SK-N-SH (cell line): ENCODE measurements at regions not wholly inside any gene's neighbourhood (a gene's known extent, or its start where the extent isn't known, plus 50 kb on each side); places are given as distances from the start of the nearest gene placed in this dataset.

Experiments
- CTCF ChIA-PET: fragments of 300-600, 350-600 bp; formaldehyde crosslinking; extraction: SDS; loops from one replicate; lab custom pipeline; 2021; lab: Yijun Ruan, JAX
- POLR2A ChIA-PET: fragments of 350-600 bp; sonication (Branson Sonifier 250); formaldehyde crosslinking; extraction: SDS; loops from one replicate; lab custom pipeline; 2020; ENCODE audit warnings: antibody characterized with exemption, inconsistent platforms; lab: Yijun Ruan, JAX
- DNase-seq: peaks from one replicate; pipeline ENCODE4 v3.0.0; 2012
- H2AFZ ChIP-seq: fragments of 200-600 bp; sonication (generic); 2 replicates; pipeline ENCODE4 v1.8.1; 2016; ENCODE audit warnings: antibody characterized with exemption, mild to moderate bottlenecking, low read depth
- H3F3A ChIP-seq: fragments of 200-600 bp; sonication (generic); replicated peaks from 2 replicates; pipeline ENCODE3; 2016; ENCODE audit warnings: antibody characterized with exemption, mild to moderate bottlenecking; ENCODE audit not compliant: insufficient read depth
- H3K27ac ChIP-seq, 2 experiments: fragments of 200-500 bp in 1 of 2; fragments of 200-600 bp in 1 of 2; sonication (Bioruptor generic) in 1 of 2; sonication (generic), shearing (Covaris generic) in 1 of 2; 2 replicates each; pipeline versions ENCODE4 v1.5.1 to v1.6.1; 2014 to 2016; ENCODE audit warnings: low read depth in 2 of 2, inconsistent platforms in 1 of 2, low read length in 1 of 2, mild to moderate bottlenecking in 1 of 2, mixed read lengths in 1 of 2
- H3K27me3 ChIP-seq: fragments of 200-600 bp; sonication (generic), shearing (Covaris generic); 2 replicates; pipeline ENCODE4 v1.6.1; 2016; ENCODE audit warnings: mixed run types; ENCODE audit not compliant: insufficient read depth
- H3K36me3 ChIP-seq, 2 experiments: fragments of 200-500 bp in 1 of 2; fragments of 200-600 bp in 1 of 2; sonication (Bioruptor generic) in 1 of 2; sonication (generic) in 1 of 2; replicated peaks in 1 of 2; 2 replicates each; pipeline versions ENCODE3 to v1.5.1; 2014 to 2016; ENCODE audit warnings: low read length in 1 of 2, mild to moderate bottlenecking in 1 of 2; ENCODE audit not compliant: insufficient read depth in 2 of 2, control insufficient read depth in 1 of 2
- H3K4me1 ChIP-seq, 2 experiments: fragments of 200-500 bp in 1 of 2; fragments of 200-600 bp in 1 of 2; sonication (Bioruptor generic) in 1 of 2; sonication (generic), shearing (Covaris generic) in 1 of 2; 2 replicates each; pipeline versions ENCODE4 v1.5.1 to v1.6.1; 2014 to 2016; ENCODE audit warnings: low read depth in 1 of 2, low read length in 1 of 2, mixed run types in 1 of 2; ENCODE audit not compliant: insufficient read depth in 2 of 2, control insufficient read depth in 1 of 2
- H3K4me2 ChIP-seq: fragments of 200-600 bp; sonication (generic), shearing (Covaris generic); 2 replicates; pipeline ENCODE4 v1.6.1; 2017; ENCODE audit warnings: mixed run types
- H3K4me3 ChIP-seq, 2 experiments: fragments of 200-500 bp in 1 of 2; fragments of 200-600 bp in 1 of 2; sonication (Bioruptor generic) in 1 of 2; sonication (generic), shearing (Covaris generic) in 1 of 2; 2 replicates each; pipeline versions ENCODE4 v1.5.1 to v1.8.1; 2014 to 2016; ENCODE audit warnings: low read depth in 2 of 2, inconsistent platforms in 1 of 2, low read length in 1 of 2, mild to moderate bottlenecking in 1 of 2, mixed read lengths in 1 of 2, moderate library complexity in 1 of 2
- H3K79me2 ChIP-seq: fragments of 200-600 bp; sonication (generic); 2 replicates; pipeline ENCODE4 v1.8.1; 2017; ENCODE audit warnings: mild to moderate bottlenecking; ENCODE audit not compliant: insufficient read depth
- H3K9ac ChIP-seq: fragments of 200-600 bp; sonication (generic); 2 replicates; pipeline ENCODE4 v1.6.1; 2017; ENCODE audit warnings: mixed run types
- H3K9me2 ChIP-seq: fragments of 200-600 bp; sonication (generic); 2 replicates; pipeline ENCODE4 v1.6.1; 2017; ENCODE audit warnings: mixed run types
- H3K9me3 ChIP-seq: fragments of 200-600 bp; sonication (generic); 2 replicates; pipeline ENCODE4 v1.6.1; 2017; ENCODE audit warnings: mixed run types, mild to moderate bottlenecking, moderate library complexity
- H4K20me1 ChIP-seq: fragments of 200-600 bp; sonication (generic); 2 replicates; pipeline ENCODE4 v1.6.1; 2017; ENCODE audit warnings: mild to moderate bottlenecking, mixed run types; ENCODE audit not compliant: insufficient read depth
- EZH2phosphoT487 ChIP-seq: fragments of 200-600 bp; sonication (generic); IDR thresholded peaks from 2 replicates; pipeline ENCODE4 v1.6.1; 2017; ENCODE audit warnings: low read depth, mixed run types, mild to moderate bottlenecking, antibody characterized with exemption, moderate library complexity, borderline replicate concordance
- FOXJ3 ChIP-seq: sonication (generic); formaldehyde crosslinking; IDR thresholded peaks from 2 replicates; pipeline ENCODE4 v1.5.1; 2020; ENCODE audit warnings: mild to moderate bottlenecking, missing genetic modification reagents
- GATA2 ChIP-seq: sonication (generic); formaldehyde crosslinking; IDR thresholded peaks from 2 replicates; pipeline ENCODE4 v1.5.0; 2020; ENCODE audit warnings: mild to moderate bottlenecking, missing genetic modification reagents
- JUND ChIP-seq: IDR thresholded peaks from 2 replicates; pipeline ENCODE4 v1.4.0; 2012
- MXI1 ChIP-seq: IDR thresholded peaks from 2 replicates; pipeline ENCODE4 v1.6.1; 2012; ENCODE audit warnings: mild to moderate bottlenecking, low read depth, low read length, improper control_type of control experiment
- PBX3 ChIP-seq: IDR thresholded peaks from 2 replicates; pipeline ENCODE4; 2012
- RXRA ChIP-seq: IDR thresholded peaks from 2 replicates; pipeline ENCODE4 v1.4.0; 2012; ENCODE audit warnings: low read depth, mild to moderate bottlenecking, borderline replicate concordance
- SIN3A ChIP-seq: IDR thresholded peaks from 2 replicates; pipeline ENCODE4 v1.6.1; 2012; ENCODE audit warnings: low read depth, mild to moderate bottlenecking, low read length, moderate library complexity, borderline replicate concordance
- USF1 ChIP-seq: IDR thresholded peaks from 2 replicates; pipeline ENCODE4 v1.4.0; 2012; ENCODE audit warnings: low read depth, borderline replicate concordance
- USF2 ChIP-seq: fragments of 150-350 bp; IDR thresholded peaks from 2 replicates; pipeline ENCODE4 v1.6.1; 2017; ENCODE audit warnings: antibody characterized with exemption, low read length, low read depth, borderline replicate concordance
- ZBTB33 ChIP-seq: IDR thresholded peaks from 2 replicates; pipeline ENCODE4 v1.4.0; 2012; ENCODE audit warnings: low read depth, borderline replicate concordance
- WGBS: methylation state at CpG from one replicate; pipeline ENCODE4 v1.1.6; 2017; ENCODE audit warnings: low lambda C conversion rate; 5-methylcytosine and 5-hydroxymethylcytosine counted together
- TF ChIP-seq, protein P1 (sequence below): IDR thresholded peaks from 2 replicates; pipeline ENCODE4 v1.6.1; 2012; ENCODE audit warnings: mild to moderate bottlenecking, low read depth, low read length, moderate library complexity
- TF ChIP-seq, protein P2 (sequence below): fragments of 200-600 bp; sonication (generic); IDR thresholded peaks from 2 replicates; pipeline ENCODE4 v1.6.1; 2017; ENCODE audit warnings: antibody characterized with exemption, mild to moderate bottlenecking, moderate library complexity

GRCh38 chr11:42571878-42572610 is 739.8 kb upstream of the API5 start:
- H3K27ac ChIP-seq: no peak overlapping the region
- no peak overlapping the region for H3K4me2 ChIP-seq
- POLR2A ChIA-PET: no interaction called here
- H2AFZ ChIP-seq: no peak overlapping the region
- H3K9me2 ChIP-seq: no peaks in the 10 kb centered on the region
- H3K27me3 ChIP-seq: no peaks in the 10 kb centered on the region
- TF ChIP-seq ZBTB33 (no peak), EZH2phosphoT487 (no peak), USF1 (no peak), JUND (no peak), MXI1 (no peak), GATA2 (CRISPR knock-in tag) (no peak), SIN3A (no peak), RXRA (no peak), USF2 (no peak), PBX3 (no peak), FOXJ3 (CRISPR knock-in tag) (no peak)
- TF ChIP-seq, protein P1, sequence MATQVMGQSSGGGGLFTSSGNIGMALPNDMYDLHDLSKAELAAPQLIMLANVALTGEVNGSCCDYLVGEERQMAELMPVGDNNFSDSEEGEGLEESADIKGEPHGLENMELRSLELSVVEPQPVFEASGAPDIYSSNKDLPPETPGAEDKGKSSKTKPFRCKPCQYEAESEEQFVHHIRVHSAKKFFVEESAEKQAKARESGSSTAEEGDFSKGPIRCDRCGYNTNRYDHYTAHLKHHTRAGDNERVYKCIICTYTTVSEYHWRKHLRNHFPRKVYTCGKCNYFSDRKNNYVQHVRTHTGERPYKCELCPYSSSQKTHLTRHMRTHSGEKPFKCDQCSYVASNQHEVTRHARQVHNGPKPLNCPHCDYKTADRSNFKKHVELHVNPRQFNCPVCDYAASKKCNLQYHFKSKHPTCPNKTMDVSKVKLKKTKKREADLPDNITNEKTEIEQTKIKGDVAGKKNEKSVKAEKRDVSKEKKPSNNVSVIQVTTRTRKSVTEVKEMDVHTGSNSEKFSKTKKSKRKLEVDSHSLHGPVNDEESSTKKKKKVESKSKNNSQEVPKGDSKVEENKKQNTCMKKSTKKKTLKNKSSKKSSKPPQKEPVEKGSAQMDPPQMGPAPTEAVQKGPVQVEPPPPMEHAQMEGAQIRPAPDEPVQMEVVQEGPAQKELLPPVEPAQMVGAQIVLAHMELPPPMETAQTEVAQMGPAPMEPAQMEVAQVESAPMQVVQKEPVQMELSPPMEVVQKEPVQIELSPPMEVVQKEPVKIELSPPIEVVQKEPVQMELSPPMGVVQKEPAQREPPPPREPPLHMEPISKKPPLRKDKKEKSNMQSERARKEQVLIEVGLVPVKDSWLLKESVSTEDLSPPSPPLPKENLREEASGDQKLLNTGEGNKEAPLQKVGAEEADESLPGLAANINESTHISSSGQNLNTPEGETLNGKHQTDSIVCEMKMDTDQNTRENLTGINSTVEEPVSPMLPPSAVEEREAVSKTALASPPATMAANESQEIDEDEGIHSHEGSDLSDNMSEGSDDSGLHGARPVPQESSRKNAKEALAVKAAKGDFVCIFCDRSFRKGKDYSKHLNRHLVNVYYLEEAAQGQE: no peak
- TF ChIP-seq, protein P2, sequence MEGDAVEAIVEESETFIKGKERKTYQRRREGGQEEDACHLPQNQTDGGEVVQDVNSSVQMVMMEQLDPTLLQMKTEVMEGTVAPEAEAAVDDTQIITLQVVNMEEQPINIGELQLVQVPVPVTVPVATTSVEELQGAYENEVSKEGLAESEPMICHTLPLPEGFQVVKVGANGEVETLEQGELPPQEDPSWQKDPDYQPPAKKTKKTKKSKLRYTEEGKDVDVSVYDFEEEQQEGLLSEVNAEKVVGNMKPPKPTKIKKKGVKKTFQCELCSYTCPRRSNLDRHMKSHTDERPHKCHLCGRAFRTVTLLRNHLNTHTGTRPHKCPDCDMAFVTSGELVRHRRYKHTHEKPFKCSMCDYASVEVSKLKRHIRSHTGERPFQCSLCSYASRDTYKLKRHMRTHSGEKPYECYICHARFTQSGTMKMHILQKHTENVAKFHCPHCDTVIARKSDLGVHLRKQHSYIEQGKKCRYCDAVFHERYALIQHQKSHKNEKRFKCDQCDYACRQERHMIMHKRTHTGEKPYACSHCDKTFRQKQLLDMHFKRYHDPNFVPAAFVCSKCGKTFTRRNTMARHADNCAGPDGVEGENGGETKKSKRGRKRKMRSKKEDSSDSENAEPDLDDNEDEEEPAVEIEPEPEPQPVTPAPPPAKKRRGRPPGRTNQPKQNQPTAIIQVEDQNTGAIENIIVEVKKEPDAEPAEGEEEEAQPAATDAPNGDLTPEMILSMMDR: no peak
- TF ChIP-seq, all 33 proteins: peak for 0
- Histone ChIP-seq H3K36me3 (no peaks in the 10 kb centered on the region), H3F3A (no peaks in the 10 kb centered on the region), H3K4me1 (no peaks in the 10 kb centered on the region; a peak in 1 of 4 replicates), H4K20me1 (0 out of 2 replicates have a peak, but pooled peaks cover 2% of the 10 kb centered on the region), H3K9me3 (no peaks in the 10 kb centered on the region), H3K9ac (no peak overlapping the region), H3K4me3 (no peak overlapping the region), H3K79me2 (no peaks in the 10 kb centered on the region)
- DNase-seq: no peak
- CTCF ChIA-PET: no interaction called here
- 27% methylated on average over 5 of the region's 5 CpGs for WGBS
